A549 (cell line): ENCODE measurements at regions not wholly inside any gene's neighbourhood (a gene's known extent, or its start where the extent isn't known, plus 50 kb on each side); places are given as distances from the start of the nearest gene placed in this dataset.

Experiments
- ATAC-seq, 2 experiments: fragments of 200-7000 bp in 1 of 2; fragments of >200 bp in 1 of 2; cut with Nextera tagmentation in 1 of 2; cut with Tn5 transposase in 1 of 2; 3 replicates each; pipeline versions ENCODE4 v1.8.0 to v1.9.1; 2018 to 2020; ENCODE audit warnings: mild to moderate bottlenecking in 1 of 2, moderate library complexity in 1 of 2
- CTCF ChIA-PET: fragments of 300-600 bp; sonication (Branson Sonifier 250); formaldehyde crosslinking; extraction: SDS; loops from one replicate; lab custom pipeline; 2021; ENCODE audit warnings: antibody characterized with exemption, inconsistent platforms; lab: Yijun Ruan, JAX
- POLR2A ChIA-PET: fragments of 350-600 bp; formaldehyde crosslinking; extraction: SDS; loops from one replicate; lab custom pipeline; 2021; ENCODE audit warnings: antibody characterized with exemption, inconsistent platforms; lab: Yijun Ruan, JAX
- DNase-seq, 2 experiments: peaks; one replicate each; pipeline versions ENCODE4 v3.0.0 to v3.0.0-alpha.2; 2011 to 2016; ENCODE audit warnings: low read depth in 1 of 2, low spot score in 1 of 2
- FAIRE-seq: peaks from 2 replicates; lab custom pipeline; 2011; peaks lifted over from hg19 to GRCh38; lab: Jason Lieb, UNC
- H3K27ac ChIP-seq, 2 experiments: fragments of >200 bp; sonication (Bioruptor Twin); formaldehyde crosslinking; 3 replicates each; pipeline ENCODE4 v1.5.1; 2016 to 2017
- H3K4me1 ChIP-seq: fragments of >200 bp; sonication (Bioruptor Twin); formaldehyde crosslinking; 3 replicates; pipeline ENCODE4 v1.6.1; 2016
- H3K4me2 ChIP-seq: fragments of >200 bp; sonication (Bioruptor Twin); formaldehyde crosslinking; 3 replicates; pipeline ENCODE4 v1.6.1; 2016
- H3K4me3 ChIP-seq: fragments of >200 bp; sonication (Bioruptor Twin); formaldehyde crosslinking; 3 replicates; pipeline ENCODE4 v1.5.1; 2016
- H3K9me3 ChIP-seq: fragments of >200 bp; sonication (Bioruptor Twin); formaldehyde crosslinking; 3 replicates; pipeline ENCODE4 v1.6.1; 2016
- BHLHE40 ChIP-seq: IDR thresholded peaks from 2 replicates; pipeline ENCODE4 v1.6.1; 2012; ENCODE audit warnings: low read depth, low read length, inconsistent platforms
- CBX8 ChIP-seq: fragments of 200-600 bp; sonication (generic); IDR thresholded peaks from 2 replicates; pipeline ENCODE4 v1.6.1; 2016
- CHD2 ChIP-seq: fragments of 150-350 bp; IDR thresholded peaks from 2 replicates; pipeline ENCODE4 v1.6.1; 2014; ENCODE audit warnings: low read length; ENCODE audit not compliant: partially characterized antibody
- CHD4 ChIP-seq: fragments of 200-600 bp; sonication (generic); IDR thresholded peaks from 2 replicates; pipeline ENCODE4 v1.6.1; 2016; ENCODE audit warnings: antibody characterized with exemption, mild to moderate bottlenecking, borderline replicate concordance
- EHF ChIP-seq: fragments of 250-450 bp; sonication (Bioruptor Pico); IDR thresholded peaks from 2 replicates; pipeline ENCODE4 v1.5.0; 2020; ENCODE audit warnings: mild to moderate bottlenecking
- FOSB ChIP-seq: fragments of 250-450 bp; sonication (Bioruptor Pico); IDR thresholded peaks from 2 replicates; pipeline ENCODE4 v1.5.0; 2020; ENCODE audit warnings: mild to moderate bottlenecking, moderate library complexity
- FOSL2 ChIP-seq, 2 experiments: fragments of 450-650 bp in 1 of 2; fragments of >200 bp in 1 of 2; sonication (Bioruptor Twin) in 1 of 2; formaldehyde crosslinking; IDR thresholded peaks; 2 replicates each; pipeline versions ENCODE4 v1.5.0 to v1.6.1; 2016 to 2020; ENCODE audit warnings: mild to moderate bottlenecking in 1 of 2, moderate library complexity in 1 of 2
- FOXS1 ChIP-seq: fragments of 250-450 bp; sonication (Bioruptor Pico); IDR thresholded peaks from 2 replicates; pipeline ENCODE4 v1.5.0; 2020; ENCODE audit warnings: mild to moderate bottlenecking, moderate library complexity
- HDAC2 ChIP-seq: fragments of 200-600 bp; sonication (generic); IDR thresholded peaks from 2 replicates; pipeline ENCODE4 v1.6.1; 2016
- HES2 ChIP-seq: fragments of >200 bp; sonication (Bioruptor Twin); formaldehyde crosslinking; IDR thresholded peaks from 2 replicates; pipeline ENCODE4 v1.6.1; 2016
- HMGXB4 ChIP-seq: fragments of 250-450 bp; sonication (Bioruptor Pico); IDR thresholded peaks from 2 replicates; pipeline ENCODE4 v1.5.0; 2021; ENCODE audit warnings: mild to moderate bottlenecking, moderate library complexity, borderline replicate concordance
- HOXA7 ChIP-seq: fragments of 250-450 bp; sonication (Bioruptor Pico); IDR thresholded peaks from 2 replicates; pipeline ENCODE4 v1.5.0; 2020; ENCODE audit warnings: mild to moderate bottlenecking, moderate library complexity
- HOXB5 ChIP-seq: fragments of 250-450 bp; sonication (Bioruptor Pico); IDR thresholded peaks from 2 replicates; pipeline ENCODE4 v1.5.0; 2020; ENCODE audit warnings: mild to moderate bottlenecking, moderate library complexity
- MAFK ChIP-seq: fragments of 450-650 bp; IDR thresholded peaks from 2 replicates; pipeline ENCODE4 v1.6.1; 2014; ENCODE audit not compliant: partially characterized antibody
- MAX ChIP-seq: IDR thresholded peaks from 2 replicates; pipeline ENCODE4 v1.6.1; 2012
- MYC ChIP-seq: IDR thresholded peaks from 2 replicates; pipeline ENCODE4 v1.6.1; 2012; ENCODE audit warnings: mild to moderate bottlenecking, inconsistent platforms, low read length, improper control_type of control experiment, borderline replicate concordance
- NFE2L2 ChIP-seq: fragments of 150-350 bp; conservative IDR thresholded peaks from 2 replicates; pipeline ENCODE4 v1.6.1; 2014; ENCODE audit warnings: low read length
- NPAS2 ChIP-seq: fragments of 250-450 bp; sonication (Bioruptor Pico); IDR thresholded peaks from 2 replicates; pipeline ENCODE4 v1.8.0; 2022; ENCODE audit warnings: mild to moderate bottlenecking, moderate library complexity, borderline replicate concordance
- NR3C1 ChIP-seq: fragments of >200 bp; sonication (Bioruptor Twin); formaldehyde crosslinking; IDR thresholded peaks from 3 replicates; pipeline ENCODE4 v1.6.1; 2017
- PBX3 ChIP-seq: IDR thresholded peaks from 2 replicates; pipeline ENCODE4 v1.6.1; 2012
- PHF8 ChIP-seq: fragments of 200-600 bp; sonication (generic); IDR thresholded peaks from 2 replicates; pipeline ENCODE4 v1.6.1; 2016; ENCODE audit warnings: low read depth, mild to moderate bottlenecking, antibody characterized with exemption, moderate library complexity, borderline replicate concordance
- RAD21 ChIP-seq, 2 experiments: fragments of >200 bp in 1 of 2; sonication (Bioruptor Twin) in 1 of 2; formaldehyde crosslinking in 1 of 2; IDR thresholded peaks in 1 of 2; conservative IDR thresholded peaks in 1 of 2; 2 replicates in 1 of 2; 3 replicates in 1 of 2; pipeline ENCODE4 v1.6.1; 2012 to 2018; ENCODE audit warnings: inconsistent platforms in 1 of 2
- RARB ChIP-seq: fragments of 250-450 bp; sonication (Bioruptor Pico); IDR thresholded peaks from 2 replicates; pipeline ENCODE4 v1.8.0; 2021; ENCODE audit warnings: mild to moderate bottlenecking, moderate library complexity
- RCOR1 ChIP-seq: fragments of 150-350 bp; IDR thresholded peaks from 2 replicates; pipeline ENCODE4 v1.6.1; 2014; ENCODE audit warnings: antibody characterized with exemption, low read length, low read depth
- TFCP2L1 ChIP-seq: fragments of 250-450 bp; sonication (Bioruptor Pico); IDR thresholded peaks from 2 replicates; pipeline ENCODE4 v1.5.0; 2021; ENCODE audit warnings: mild to moderate bottlenecking
- TP53 ChIP-seq: fragments of 250-450 bp; sonication (Bioruptor Pico); IDR thresholded peaks from 2 replicates; pipeline ENCODE4 v1.5.0; 2021; ENCODE audit warnings: mild to moderate bottlenecking, moderate library complexity
- ZNF302 ChIP-seq: fragments of 250-450 bp; sonication (Bioruptor Pico); IDR thresholded peaks from 2 replicates; pipeline ENCODE4 v1.9.0; 2021; ENCODE audit warnings: inconsistent platforms, mild to moderate bottlenecking, moderate library complexity
- WGBS: methylation state at CpG from one replicate; pipeline ENCODE4 v1.1.6; 2017; ENCODE audit errors: missing lambda C conversion rate; 5-methylcytosine and 5-hydroxymethylcytosine counted together
- TF ChIP-seq, protein P1 (sequence below): fragments of >200 bp; sonication (Bioruptor Twin); formaldehyde crosslinking; IDR thresholded peaks from 3 replicates; pipeline ENCODE4 v1.5.1; 2016

DNA sequence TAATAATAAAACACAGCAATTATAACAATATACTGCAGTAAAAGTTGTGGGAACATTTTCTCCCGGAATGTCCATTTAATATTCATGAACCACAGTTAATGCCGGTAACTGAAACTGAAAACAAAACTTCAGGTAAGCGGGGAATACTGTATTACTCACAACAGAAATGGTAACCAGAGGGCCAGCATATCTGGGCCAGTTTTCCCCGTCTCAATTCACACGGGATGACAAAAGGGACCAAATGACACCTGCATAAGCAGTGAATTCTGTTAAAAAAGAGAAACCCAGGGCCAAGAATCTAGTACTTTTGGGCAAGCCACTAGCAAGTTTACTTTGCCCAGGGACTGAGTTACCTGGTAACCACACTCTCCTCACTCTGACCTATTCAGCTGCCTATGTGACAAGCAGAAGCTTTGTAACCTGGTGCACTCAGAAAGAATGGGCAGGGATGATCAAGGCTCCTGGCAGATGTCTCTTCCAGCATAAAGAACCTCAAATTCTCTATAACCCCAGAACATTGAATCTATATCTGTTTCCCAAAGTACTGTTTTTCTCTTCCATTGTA lies 1171.2 kb downstream of the DIAPH3 start:
- TF ChIP-seq HOXB5 (no peak), HES2 (no peak), FOSL2 (IDR thresholded peaks at IDR 0.05) (no peak), FOSL2 (CRISPR knock-in tag; IDR thresholded peaks at IDR 0.05) (no peak), FOSB (CRISPR knock-in tag) (no peak), NFE2L2 (no peak), NPAS2 (CRISPR knock-in tag) (no peak), RAD21 (conservative IDR thresholded peaks at IDR 0.05 in 1 of 2, IDR thresholded peaks at IDR 0.05 in 1 of 2) (no peak)
- H3K4me1 ChIP-seq: no peaks in the 10 kb centered on the region
- ChIA-PET POLR2A (no interaction called here), CTCF (no interaction called here)
- ATAC-seq (no peak), FAIRE-seq (no peak), DNase-seq (no peak)
- no peak overlapping the region for H3K4me2 ChIP-seq
- H3K9me3 ChIP-seq: no peaks in the 10 kb centered on the region
- no peak overlapping the region for H3K27ac ChIP-seq
- H3K4me3 ChIP-seq: no peak overlapping the region
- WGBS: 7% methylated on average over 5 of the region's 5 CpGs

DNA sequence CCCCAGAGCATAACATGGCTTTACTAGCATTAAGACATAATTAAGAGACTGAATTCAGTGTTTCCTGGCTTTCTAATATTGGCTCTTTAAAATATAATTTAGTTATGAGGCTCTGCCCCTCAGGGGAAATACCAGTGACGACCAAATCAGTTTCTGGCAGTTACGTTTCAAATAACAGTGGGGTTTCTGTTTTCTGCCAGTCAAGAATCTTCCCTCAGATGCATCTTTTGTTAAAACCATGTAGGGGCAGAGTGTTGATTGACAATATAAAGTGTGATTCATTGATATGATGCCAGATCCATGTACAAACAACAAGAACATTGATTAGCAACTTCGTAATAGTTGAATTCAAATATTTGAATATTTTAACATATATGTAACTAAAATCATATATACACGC lies 1169.7 kb downstream of the DIAPH3 start:
- no peak overlapping the region for H3K4me3 ChIP-seq
- TF ChIP-seq FOXS1 (CRISPR knock-in tag): no peak
- TF ChIP-seq CBX8: no peak
- no peak for TF ChIP-seq HDAC2
- TF ChIP-seq MAX: no peak
- TF ChIP-seq BHLHE40: no peak
- TF ChIP-seq HES2: no peak
- TF ChIP-seq RARB (CRISPR knock-in tag): no peak
- no peak for TF ChIP-seq PHF8
- TF ChIP-seq NR3C1: no peak
- no peak for TF ChIP-seq HMGXB4 (CRISPR knock-in tag)
- no peak for TF ChIP-seq HOXA7
- no peak for TF ChIP-seq CHD4
- TF ChIP-seq ZNF302: no peak
- TF ChIP-seq TFCP2L1 (CRISPR knock-in tag): no peak
- no peak for TF ChIP-seq TP53
- POLR2A ChIA-PET: no interaction called here
- H3K27ac ChIP-seq: no peak overlapping the region
- CTCF ChIA-PET: no interaction called here
- DNase-seq (no peak), FAIRE-seq (no peak), ATAC-seq (no peak)
- no peaks in the 10 kb centered on the region for H3K9me3 ChIP-seq
- no peak overlapping the region for H3K4me2 ChIP-seq
- WGBS: 18% methylated on average over 4 of the region's 4 CpGs
- no peaks in the 10 kb centered on the region for H3K4me1 ChIP-seq

DNA sequence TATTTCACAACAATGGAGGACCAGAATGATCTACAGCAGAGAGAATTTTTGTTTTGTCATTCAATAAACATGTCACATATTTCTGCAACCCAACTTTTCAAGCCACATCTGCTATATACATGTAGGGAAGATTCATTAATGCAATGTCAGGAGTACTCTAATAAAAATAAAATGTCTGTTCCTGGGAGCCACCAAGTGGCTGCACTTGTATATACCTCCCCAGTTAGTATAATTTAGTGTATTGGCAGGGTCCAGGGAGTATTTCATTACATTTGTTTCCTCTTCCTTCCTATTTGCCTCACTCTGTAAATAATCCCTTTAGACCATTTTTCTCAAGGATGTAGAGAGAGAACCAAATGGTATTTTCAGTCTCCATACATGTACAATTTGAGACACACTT lies 1169.0 kb downstream of the DIAPH3 start:
- TF ChIP-seq MYC (no peak), HMGXB4 (CRISPR knock-in tag) (no peak), CHD2 (no peak), PBX3 (no peak), BHLHE40 (no peak), HDAC2 (no peak), CBX8 (no peak), MAFK (no peak), CHD4 (no peak), EHF (CRISPR knock-in tag) (no peak), RCOR1 (no peak)
- TF ChIP-seq, protein P1, sequence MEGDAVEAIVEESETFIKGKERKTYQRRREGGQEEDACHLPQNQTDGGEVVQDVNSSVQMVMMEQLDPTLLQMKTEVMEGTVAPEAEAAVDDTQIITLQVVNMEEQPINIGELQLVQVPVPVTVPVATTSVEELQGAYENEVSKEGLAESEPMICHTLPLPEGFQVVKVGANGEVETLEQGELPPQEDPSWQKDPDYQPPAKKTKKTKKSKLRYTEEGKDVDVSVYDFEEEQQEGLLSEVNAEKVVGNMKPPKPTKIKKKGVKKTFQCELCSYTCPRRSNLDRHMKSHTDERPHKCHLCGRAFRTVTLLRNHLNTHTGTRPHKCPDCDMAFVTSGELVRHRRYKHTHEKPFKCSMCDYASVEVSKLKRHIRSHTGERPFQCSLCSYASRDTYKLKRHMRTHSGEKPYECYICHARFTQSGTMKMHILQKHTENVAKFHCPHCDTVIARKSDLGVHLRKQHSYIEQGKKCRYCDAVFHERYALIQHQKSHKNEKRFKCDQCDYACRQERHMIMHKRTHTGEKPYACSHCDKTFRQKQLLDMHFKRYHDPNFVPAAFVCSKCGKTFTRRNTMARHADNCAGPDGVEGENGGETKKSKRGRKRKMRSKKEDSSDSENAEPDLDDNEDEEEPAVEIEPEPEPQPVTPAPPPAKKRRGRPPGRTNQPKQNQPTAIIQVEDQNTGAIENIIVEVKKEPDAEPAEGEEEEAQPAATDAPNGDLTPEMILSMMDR: no peak
- POLR2A ChIA-PET: no interaction called here
- Histone ChIP-seq H3K27ac (no peak overlapping the region), H3K4me1 (no peaks in the 10 kb centered on the region), H3K9me3 (no peaks in the 10 kb centered on the region), H3K4me3 (no peak overlapping the region), H3K4me2 (no peak overlapping the region)
- ATAC-seq (no peak), DNase-seq (no peak), FAIRE-seq (no peak)
- CTCF ChIA-PET: no interaction called here
